Keratinocyte (primary cell): ENCODE measurements at regions not wholly inside any gene's neighbourhood (a gene's known extent, or its start where the extent isn't known, plus 50 kb on each side); places are given as distances from the start of the nearest gene placed in this dataset.

ENCODE experiments used
- EZH2 ChIP-seq: IDR thresholded peaks from one replicate; pipeline ENCODE4 v1.6.1; 2012; ENCODE audit warnings: inconsistent platforms, mild to moderate bottlenecking, low read length, moderate library complexity
- TF ChIP-seq, protein P1 (sequence below), 3 experiments: IDR thresholded peaks in 1 of 3; conservative IDR thresholded peaks in 1 of 3; optimal IDR thresholded peaks in 1 of 3; 2 replicates in 2 of 3; 3 replicates in 1 of 3; pipeline versions ENCODE3 to v1.5.1; 2011; ENCODE audit warnings: low read length in 3 of 3, mild to moderate bottlenecking in 3 of 3, moderate library complexity in 2 of 3, control low read depth in 1 of 3, inconsistent platforms in 1 of 3; ENCODE audit not compliant: insufficient read depth in 2 of 3; ENCODE audit errors: extremely low read depth in 1 of 3

DNA sequence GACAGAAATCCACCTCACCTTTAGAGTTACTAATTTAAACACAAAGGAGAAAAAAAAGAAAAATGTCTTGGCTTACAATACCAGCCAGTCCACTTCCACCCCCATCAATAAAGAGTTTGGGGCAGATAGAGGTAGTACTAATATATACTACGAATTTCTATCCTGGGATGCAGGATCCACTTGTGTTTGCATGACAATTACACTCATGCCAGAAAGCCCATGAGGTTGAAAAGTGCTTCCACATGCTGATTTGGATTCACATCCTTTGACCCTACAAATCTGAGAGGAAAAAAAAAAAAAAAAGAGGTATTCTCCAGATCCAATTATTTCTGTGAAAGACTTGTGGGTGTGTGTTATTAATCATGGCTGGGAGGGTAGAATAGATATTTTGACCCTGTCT, 335.2 kb downstream of the SLITRK1 start:
- TF ChIP-seq, protein P1, sequence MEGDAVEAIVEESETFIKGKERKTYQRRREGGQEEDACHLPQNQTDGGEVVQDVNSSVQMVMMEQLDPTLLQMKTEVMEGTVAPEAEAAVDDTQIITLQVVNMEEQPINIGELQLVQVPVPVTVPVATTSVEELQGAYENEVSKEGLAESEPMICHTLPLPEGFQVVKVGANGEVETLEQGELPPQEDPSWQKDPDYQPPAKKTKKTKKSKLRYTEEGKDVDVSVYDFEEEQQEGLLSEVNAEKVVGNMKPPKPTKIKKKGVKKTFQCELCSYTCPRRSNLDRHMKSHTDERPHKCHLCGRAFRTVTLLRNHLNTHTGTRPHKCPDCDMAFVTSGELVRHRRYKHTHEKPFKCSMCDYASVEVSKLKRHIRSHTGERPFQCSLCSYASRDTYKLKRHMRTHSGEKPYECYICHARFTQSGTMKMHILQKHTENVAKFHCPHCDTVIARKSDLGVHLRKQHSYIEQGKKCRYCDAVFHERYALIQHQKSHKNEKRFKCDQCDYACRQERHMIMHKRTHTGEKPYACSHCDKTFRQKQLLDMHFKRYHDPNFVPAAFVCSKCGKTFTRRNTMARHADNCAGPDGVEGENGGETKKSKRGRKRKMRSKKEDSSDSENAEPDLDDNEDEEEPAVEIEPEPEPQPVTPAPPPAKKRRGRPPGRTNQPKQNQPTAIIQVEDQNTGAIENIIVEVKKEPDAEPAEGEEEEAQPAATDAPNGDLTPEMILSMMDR (optimal IDR thresholded peaks at IDR 0.05 in 1 of 3, IDR thresholded peaks at IDR 0.05 in 1 of 3, conservative IDR thresholded peaks at IDR 0.05 in 1 of 3; ENCODE audit: extremely low read depth in 1 of 3, insufficient read depth in 2 of 3, low read length in 3 of 3) = no peak
- TF ChIP-seq EZH2 = no peak
